C4-2B (cell line): ENCODE measurements at regions not wholly inside any gene's neighbourhood (a gene's known extent, or its start where the extent isn't known, plus 50 kb on each side); places are given as distances from the start of the nearest gene placed in this dataset.

Source experiments
- H3K27ac ChIP-seq: fragments of 450-650 bp; 2 replicates; pipeline ENCODE4 v1.5.1; 2017
- ZFX ChIP-seq: fragments of 450-650 bp; IDR thresholded peaks from 2 replicates; pipeline ENCODE4 v1.6.1; 2017
- TF ChIP-seq, protein P1 (sequence below): fragments of 450-650 bp; conservative IDR thresholded peaks from 2 replicates; pipeline ENCODE4 v1.5.1; 2017; ENCODE audit warnings: mild to moderate bottlenecking

DNA sequence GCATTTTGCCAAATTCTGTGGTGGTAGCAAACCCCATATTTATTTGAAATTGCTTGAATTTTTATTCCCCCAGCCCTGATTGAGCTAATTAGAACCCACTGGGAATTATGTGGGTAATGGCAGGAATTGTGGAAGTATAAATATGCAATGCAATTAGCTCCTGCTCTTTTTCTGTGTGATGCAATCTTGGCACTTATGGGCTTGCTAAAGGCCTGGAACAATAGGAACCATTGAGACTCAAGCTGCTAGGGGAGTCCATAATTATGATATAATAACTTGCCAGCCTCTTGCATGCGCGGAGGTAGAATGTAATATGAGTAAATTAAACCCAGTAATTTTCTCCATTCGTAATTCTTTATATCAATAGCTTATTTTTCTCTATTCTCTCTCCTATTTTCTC, 267.6 kb upstream of the THSD7B start:
- H3K27ac ChIP-seq, result no peak overlapping the region
- TF ChIP-seq, protein P1, sequence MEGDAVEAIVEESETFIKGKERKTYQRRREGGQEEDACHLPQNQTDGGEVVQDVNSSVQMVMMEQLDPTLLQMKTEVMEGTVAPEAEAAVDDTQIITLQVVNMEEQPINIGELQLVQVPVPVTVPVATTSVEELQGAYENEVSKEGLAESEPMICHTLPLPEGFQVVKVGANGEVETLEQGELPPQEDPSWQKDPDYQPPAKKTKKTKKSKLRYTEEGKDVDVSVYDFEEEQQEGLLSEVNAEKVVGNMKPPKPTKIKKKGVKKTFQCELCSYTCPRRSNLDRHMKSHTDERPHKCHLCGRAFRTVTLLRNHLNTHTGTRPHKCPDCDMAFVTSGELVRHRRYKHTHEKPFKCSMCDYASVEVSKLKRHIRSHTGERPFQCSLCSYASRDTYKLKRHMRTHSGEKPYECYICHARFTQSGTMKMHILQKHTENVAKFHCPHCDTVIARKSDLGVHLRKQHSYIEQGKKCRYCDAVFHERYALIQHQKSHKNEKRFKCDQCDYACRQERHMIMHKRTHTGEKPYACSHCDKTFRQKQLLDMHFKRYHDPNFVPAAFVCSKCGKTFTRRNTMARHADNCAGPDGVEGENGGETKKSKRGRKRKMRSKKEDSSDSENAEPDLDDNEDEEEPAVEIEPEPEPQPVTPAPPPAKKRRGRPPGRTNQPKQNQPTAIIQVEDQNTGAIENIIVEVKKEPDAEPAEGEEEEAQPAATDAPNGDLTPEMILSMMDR, result no peak
- no peak for TF ChIP-seq ZFX

DNA sequence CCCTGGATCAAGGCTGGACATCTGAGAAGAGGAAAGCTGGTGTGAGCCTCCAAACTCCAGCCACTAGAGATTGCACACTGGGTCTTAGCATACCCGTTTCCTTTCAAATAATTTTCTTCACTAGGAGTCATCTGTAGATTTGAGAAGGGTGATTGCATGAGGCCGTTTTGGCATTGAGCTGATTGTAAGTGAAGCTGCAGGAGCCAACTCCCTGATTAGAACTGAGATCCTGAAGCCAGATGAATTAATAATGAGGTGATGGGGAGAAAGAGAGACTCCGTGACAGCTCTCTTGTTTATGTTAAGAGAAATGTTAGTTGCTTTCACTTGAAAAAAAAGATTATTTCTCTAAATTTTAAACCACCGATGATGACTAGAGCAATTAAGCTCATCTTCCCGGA, 268.4 kb upstream of the THSD7B start:
- TF ChIP-seq ZFX, result no peak
- TF ChIP-seq, protein P1, result no peak
- no peak overlapping the region for H3K27ac ChIP-seq

DNA sequence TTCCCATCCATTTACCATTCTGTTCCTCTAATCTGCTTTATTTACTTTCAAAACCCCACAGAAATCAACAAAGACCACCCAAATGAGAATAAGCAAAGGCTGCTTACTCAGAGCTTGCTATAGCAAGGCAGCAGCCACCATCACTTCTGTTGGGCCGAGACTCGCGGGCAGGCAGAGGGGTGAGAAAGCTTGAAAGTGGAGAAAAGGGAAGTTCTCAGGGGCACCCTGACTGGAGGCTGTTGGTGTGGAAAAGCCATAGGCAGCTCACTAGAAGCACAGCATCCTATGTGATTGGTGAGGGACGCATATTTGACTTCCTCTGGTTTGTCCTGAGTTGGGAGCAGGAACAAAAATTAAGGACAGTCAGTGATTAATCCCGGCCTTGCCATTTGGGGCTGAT, 269.7 kb upstream of the THSD7B start:
- no peak for TF ChIP-seq ZFX
- TF ChIP-seq, protein P1, result no peak

DNA sequence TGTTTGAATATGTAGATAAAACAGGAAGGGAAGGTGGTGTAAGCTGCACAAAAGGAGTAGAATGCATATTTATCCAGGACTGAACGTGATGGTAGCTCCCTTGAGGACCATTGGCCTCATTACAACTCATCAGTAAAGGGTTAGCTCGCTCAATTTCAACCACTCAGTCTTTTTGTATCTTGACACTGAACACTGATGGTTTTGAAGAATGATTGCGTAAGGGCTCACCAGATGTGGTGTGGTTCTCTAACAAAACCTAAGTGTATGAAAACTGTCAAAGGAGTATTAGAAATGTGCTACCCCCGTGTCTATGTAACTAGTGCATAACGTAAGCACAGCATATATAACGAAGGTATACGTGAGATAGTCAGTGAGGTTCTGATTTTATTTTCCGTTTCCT, 272.4 kb upstream of the THSD7B start:
- TF ChIP-seq ZFX, result no peak
- TF ChIP-seq, protein P1, result no peak
- no peak overlapping the region for H3K27ac ChIP-seq

More for the DNA sequence above, 269.7 kb upstream of the THSD7B start:
- H3K27ac ChIP-seq, result no peak overlapping the region

DNA sequence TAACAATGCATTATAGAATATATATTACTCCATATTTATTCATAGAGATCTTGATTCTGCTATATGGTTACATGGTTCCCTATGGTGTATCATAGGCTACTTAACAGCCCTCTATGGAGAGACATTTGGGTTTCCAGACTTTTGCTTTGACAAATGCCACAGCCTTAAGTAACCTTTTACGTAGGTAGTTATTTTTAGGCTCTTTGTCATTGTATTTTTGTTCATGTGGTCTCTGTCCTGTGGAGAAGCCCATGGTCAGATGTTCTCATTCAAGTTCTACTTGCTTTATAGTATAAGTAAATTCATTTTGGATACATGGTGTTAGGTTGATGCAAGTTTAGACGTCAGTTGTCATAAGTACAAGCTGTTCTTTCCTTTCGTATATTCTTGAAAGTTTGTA, 275.2 kb upstream of the THSD7B start:
- H3K27ac ChIP-seq, result no peak overlapping the region
- TF ChIP-seq, protein P1, result no peak
- no peak for TF ChIP-seq ZFX

DNA sequence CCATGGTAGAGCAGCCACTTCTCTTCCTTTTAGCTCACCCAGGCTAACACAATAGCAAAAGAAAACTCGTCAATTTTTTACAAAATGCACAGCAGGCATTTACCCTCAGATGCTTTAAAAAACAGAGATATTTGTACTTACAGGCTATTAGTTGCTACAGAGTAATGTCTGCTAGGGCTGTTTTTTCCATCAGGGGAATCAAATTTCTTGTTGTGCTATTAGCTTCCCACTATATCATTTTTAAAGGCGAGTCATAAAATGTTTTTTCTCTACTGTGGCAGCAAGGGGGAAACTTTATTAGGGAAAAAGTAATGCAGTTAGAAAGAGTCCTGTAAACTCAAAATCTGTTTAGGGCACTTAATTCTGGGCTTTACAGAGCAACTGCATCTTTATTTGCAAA, 277.9 kb upstream of the THSD7B start:
- TF ChIP-seq, protein P1, result no peak
- TF ChIP-seq ZFX, result no peak
- H3K27ac ChIP-seq, result no peak overlapping the region

DNA sequence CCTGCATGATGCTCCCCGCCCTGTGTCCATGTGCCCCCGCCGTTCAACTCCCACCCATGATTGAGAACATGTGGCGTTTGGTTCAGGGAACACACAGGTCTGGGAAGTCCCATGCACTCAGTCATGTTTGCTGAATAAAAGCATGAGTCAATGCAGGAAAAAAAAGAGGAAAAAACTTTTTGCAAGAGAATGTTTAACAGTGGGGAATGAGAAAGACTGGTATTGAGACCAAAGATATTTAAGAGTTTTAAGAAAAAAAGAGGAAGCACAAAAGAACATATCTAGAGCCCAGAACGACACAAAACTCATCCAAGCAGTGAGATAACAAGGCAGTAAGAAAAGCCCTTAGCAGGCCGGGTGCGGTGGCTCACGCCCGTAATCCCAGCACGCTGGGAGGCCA, 279.2 kb upstream of the THSD7B start:
- no peak for TF ChIP-seq ZFX
- TF ChIP-seq, protein P1, result no peak
- H3K27ac ChIP-seq, result no peak overlapping the region
